HG03558 (cell line): ENCODE measurements at regions not wholly inside any gene's neighbourhood (a gene's known extent, or its start where the extent isn't known, plus 50 kb on each side); places are given as distances from the start of the nearest gene placed in this dataset.
"Not testable (repeated sequence)": the region's sequence is repeated elsewhere in the genome, so short reads cannot be mapped to it uniquely, and the experiment has no call there.

Experiments
- ATAC-seq: cut with Tn5 transposase; IDR thresholded peaks from one replicate; pipeline ENCODE4 v1.9.1; 2021; ENCODE audit warnings: moderate number of reproducible peaks; ENCODE audit not compliant: unreplicated experiment; ENCODE audit errors: extremely low read depth

GRCh38 chr11:29119707-29120618 lies 896.9 kb downstream of the KCNA4 start:
- no peak for ATAC-seq

DNA sequence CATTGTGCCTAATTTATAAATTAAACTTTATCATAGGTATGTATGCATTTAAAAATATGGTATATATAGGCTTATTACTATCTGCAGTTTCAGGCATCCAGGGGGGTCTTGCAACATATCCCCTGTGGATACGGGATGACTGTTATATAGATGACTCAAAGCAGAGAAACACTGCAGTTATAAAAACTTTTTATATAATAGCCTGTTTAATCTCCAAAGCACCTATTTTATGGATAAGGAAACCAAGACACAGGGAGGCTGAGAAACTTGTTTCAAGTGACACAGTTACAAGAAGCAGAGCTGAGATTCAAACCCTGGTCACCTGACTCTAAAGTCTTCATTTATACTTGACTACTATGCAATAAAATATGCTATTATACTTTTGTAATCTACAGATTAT lies 897.7 kb downstream of the KCNA4 start:
- ATAC-seq: no peak

- ATAC-seq: no peak
Observed at GRCh38 chr11:29100967-29101366, 915.9 kb downstream of the KCNA4 start.

DNA sequence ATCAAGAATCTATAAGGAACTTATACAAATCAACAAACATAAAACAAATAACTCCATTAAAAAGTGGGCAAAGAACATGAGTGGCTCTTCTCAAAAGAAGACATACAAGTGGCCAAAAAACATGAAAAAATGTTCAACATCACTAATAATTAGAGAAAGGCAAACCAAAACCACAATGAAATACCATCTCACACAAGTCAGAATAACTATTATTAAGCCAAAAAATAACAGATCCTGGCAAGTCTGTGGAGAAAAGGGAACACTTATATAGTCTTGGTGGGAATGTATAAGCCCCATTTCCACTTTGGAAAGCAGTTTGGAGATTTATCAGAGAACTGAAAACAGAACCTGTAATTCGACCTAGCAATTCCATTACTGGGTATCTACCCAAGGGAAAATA lies 921.0 kb downstream of the KCNA4 start:
- ATAC-seq: no peak

GRCh38 chr11:29093416-29094120 lies 923.3 kb downstream of the KCNA4 start:
- ATAC-seq: no peak

GRCh38 chr11:29087200-29087812 lies 929.5 kb downstream of the KCNA4 start:
- no peak for ATAC-seq

- ATAC-seq: no peak
Observed at GRCh38 chr11:29075726-29076125, 941.1 kb downstream of the KCNA4 start.

DNA sequence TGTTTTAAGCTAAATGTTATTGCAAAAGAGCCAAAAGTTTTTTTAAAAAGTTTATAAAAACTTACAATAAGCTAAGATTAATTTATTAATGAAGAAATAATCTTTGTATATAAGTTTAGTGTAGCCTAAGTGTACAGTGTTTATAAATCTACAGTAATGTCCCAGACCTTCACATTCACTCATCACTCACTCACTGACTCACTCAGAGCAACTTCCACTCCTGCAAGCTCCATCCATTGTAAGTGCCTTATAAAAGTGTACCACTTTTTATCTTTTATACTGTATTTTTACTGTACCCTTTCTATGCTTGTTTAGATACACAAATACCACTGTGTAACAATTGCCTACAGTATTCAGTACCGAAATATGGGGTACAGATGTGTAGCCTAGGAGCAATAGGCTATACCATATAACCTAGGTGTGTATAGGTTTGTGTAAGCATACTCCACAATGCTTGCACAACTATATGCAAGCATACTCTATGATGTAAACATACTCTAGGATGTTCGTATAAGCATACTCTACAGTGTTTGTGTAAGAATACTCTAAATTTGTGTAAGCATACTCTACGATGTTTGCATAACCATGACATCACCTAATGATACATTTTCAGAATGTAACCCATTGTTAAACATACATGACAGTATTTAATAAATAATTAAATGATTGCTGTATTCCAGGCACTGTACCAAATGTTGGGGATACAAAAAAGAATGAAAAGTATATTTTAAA lies 953.0 kb downstream of the KCNA4 start:
- no peak for ATAC-seq

DNA sequence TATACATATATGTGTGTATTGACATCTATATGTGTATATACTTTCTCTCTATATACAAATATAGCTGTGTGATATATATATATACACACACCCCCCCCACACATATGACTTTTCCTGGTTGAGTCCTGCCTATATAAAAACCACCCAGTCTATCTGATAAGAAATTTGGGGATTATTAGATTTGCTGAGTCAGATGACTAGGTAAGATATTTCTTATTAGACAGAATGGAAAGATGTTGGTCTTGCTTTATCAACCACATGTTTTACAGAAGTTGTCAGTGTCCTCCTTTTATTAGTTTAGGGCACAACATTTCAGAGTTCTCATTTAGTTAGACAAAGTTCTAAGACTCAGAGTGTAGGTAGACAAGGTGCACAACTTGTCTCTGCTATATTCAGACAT lies 953.3 kb downstream of the METTL15 start:
- ATAC-seq: no peak

- not testable (repeated sequence) for ATAC-seq
Observed at GRCh38 chr11:29056487-29056886, 948.3 kb downstream of the METTL15 start.

- no peak for ATAC-seq
Observed at GRCh38 chr11:29051935-29052334, 943.7 kb downstream of the METTL15 start.

DNA sequence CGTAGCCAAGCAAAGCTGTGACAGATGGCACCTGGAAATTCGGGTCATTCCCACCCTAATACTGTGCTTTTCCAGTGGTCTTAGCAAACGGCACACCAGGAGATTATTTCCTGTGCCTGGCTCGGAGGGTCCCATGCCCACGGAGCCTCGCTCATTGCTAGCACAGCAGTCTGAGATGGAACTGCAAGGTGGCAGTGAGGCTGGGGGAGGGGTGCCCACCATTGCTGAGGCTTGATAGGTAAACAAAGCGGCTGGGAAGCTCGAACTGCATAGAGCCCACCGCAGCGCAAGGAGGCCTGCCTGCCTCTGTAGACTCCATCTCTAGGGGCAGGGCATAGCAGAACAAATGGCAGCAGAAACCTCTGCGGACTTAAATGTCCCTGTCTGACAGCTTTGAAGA lies 942.8 kb downstream of the METTL15 start:
- ATAC-seq: not testable (repeated sequence)

DNA sequence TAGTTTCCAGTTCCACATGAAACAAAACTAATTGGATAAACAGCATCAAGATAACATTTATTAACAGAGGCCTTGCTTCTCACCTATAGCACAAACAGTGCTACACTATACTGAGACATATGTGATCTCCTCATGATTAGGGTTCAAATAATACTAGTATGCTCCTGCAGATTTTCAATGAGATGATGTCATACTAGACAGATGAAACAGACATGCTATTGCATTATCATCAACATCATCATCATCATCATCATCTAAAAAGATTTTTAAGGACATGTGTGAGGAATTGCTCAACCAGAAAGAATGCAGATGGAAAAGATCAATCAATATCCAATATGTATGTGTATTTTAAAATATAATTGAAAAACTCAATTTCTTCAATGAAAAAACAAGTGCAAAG lies 932.3 kb downstream of the METTL15 start:
- ATAC-seq: no peak

DNA sequence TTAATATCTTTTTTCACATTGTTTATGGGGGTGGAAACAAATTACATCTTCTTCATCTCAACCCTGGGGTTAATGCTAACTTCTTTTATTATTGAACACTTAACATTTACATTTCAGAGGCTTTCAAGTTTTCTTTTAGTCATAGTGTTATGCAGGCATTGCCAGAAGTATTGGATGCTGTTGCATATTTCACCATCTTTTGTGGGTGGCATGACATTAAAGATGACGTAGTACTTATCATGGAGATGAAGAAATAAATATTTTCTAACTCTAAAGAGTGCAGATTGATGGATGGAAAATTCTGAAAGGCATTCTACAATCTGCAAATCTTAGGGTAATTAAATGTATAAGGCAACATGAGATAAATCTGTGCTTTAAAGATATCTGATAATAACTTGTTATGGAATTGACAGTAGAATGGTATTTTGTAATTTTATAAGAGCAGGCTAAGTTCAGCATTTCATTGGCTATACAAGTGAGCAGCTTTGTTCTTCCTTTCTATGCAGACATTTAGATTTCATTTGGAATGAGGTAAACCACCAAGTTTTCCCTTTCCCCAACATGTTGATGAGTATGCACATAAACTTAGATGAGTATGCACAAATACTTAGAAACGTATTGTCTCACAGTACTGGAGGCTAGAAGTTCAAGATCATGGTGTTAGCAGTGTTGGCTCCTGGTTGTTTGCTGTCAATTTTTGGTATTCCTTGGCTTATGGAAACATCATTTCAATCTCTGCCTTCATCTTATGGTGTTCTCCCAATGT lies 924.4 kb downstream of the METTL15 start:
- ATAC-seq: no peak

- no peak for ATAC-seq
Observed at GRCh38 chr11:29029452-29029851, 921.3 kb downstream of the METTL15 start.

- ATAC-seq: no peak
Observed at GRCh38 chr11:29027436-29027835, 919.2 kb downstream of the METTL15 start.

DNA sequence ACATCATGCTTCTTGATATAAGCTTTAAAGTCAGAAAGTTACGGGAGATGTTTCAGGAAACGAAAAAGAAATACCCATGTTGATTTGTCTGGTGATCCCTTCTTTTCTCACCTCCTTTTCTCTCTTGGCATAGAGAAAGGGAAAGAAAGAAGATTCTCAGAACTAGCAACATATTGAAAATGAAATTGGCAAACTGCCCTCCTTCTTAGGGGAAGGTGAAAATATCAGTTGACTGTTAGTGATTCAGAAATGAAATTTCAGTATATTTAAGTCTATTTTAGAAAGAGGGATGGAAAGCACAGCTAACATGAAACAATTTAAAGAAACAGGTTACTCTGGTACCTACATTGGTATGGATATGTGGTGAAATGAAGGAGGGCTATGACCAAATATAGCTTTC lies 918.1 kb downstream of the METTL15 start:
- ATAC-seq: no peak

- ATAC-seq: no peak
Observed at GRCh38 chr11:29025001-29025400, 916.8 kb downstream of the METTL15 start.

DNA sequence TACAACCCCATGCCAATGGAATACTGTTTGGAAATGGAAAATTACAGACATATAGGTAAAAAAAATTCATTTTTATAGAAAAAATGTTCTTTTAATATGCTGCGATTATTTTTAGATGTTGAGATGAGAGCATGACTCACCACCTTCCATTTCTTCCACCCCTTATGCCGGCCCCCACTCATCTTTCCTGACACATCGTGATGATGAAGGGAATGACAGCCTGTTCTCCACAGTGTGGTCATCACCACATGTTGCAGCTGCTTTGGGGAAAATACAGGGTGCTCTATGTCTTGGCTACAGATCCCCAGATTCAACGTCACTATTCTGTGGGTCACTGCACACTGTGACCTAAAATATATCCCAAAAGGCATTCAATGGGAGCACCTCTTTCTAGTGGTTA lies 916.2 kb downstream of the METTL15 start:
- no peak for ATAC-seq

GRCh38 chr11:29023761-29024160 lies 915.6 kb downstream of the METTL15 start:
- no peak for ATAC-seq
